GM19239 (cell line): ENCODE measurements at regions not wholly inside any gene's neighbourhood (a gene's known extent, or its start where the extent isn't known, plus 50 kb on each side); places are given as distances from the start of the nearest gene placed in this dataset.
"Not testable (repeated sequence)": the region's sequence is repeated elsewhere in the genome, so short reads cannot be mapped to it uniquely, and the experiment has no call there.

Experiments used
- DNase-seq: peaks from one replicate; pipeline ENCODE4 v3.0.0; 2011; ENCODE audit warnings: low spot score; ENCODE audit not compliant: insufficient read length
- FAIRE-seq: peaks from 2 replicates; lab custom pipeline; 2011; peaks lifted over from hg19 to GRCh38; lab: Jason Lieb, UNC

DNA sequence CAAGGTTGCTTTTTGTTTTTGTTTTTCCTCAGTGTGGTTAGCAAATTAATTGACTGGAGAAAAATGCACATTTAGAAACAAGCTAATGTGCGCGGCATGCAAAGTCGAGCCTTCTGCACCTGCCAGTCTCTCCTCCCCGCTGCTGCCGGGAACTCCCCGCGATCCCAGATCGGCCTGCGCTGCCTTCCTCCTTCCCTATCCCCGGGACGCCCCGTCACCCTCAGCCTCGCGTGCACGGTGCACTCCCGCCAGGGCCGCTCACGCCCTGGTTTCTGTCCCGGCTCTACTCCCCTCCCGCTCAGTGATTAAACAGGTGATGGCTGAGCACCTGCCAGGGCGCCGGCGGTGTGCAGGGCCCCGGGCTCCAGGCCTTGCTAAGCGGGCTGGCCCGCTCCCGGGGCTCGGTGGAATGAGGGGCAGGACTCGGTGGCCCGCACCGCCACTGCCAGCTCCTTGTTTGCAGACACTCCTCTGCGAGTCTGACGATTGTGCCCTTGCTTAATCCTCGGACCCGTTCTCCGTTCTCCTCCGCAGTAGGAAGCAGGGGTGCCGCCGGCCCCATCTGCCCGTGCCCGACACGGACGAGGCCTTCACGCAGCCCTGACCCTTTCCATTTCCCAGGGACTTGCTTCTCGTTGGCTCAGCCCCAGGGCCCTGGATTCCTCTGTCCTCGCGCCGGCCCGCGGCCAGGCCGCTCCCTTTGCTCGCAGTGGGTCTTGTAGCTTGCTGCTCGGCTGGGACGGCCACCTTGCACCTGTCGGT, 143.4 kb downstream of the TRIML1 start:
- FAIRE-seq = no peak
- DNase-seq = no peak

DNA sequence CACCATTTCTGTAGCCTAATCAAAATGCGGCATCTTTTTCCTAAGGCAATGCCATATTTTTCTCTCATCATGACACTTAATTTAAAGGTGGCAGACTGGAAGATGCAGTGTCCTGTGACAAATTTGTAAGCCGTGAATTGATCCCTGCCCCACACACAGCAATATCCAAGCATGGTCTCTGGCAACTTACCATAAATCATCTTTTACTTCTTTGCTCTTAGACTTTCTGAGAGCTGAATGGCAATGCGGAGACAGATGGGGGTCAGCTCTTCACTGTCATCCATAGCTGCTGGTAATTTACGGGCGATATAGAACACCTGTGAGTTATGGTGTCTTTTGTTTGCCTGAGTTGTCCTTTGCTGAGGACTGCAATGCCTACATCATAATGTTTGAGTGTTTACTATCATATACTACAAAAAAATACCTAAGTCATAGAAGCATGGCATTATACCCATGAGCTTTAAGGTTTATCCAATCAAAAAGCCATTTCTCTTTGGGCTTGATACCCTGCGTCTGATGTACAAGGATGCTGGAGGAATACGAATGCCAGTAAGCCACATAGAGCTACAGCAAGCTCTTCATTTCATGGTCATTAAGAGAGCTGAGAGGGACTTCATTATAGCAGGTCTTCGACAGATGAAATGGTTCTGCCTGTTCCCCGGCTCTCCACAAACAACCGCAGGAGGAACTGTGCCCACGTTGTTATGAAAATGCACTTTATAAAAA, 148.1 kb downstream of the TRIML1 start:
- FAIRE-seq (no peak), DNase-seq (no peak)

DNA sequence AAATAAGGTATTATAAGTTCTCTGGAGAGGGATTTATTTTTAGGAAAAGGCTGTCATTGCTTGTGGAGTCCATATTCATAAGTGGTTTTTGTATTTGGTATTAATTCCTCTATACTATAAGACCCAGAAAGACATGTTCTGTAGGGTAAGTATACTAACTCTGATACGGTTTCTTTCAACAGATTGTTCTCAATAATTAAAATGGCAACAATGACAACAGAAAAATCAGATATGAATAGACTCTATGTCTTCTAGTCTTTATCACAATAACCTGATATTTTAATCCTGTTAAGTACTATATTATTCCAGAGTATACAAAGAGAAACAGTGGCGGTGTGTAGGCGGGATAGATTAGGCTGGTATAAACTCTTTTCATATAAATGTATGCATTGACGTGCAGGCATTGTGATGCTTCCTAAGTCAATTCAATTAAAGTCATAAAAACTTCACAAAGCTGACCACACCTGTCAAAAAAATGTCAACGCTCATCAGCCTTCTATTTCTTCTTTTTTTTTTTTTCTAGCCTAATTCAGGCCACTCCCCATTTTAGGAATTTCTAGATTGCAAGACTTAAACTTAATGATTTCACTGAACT, 150.4 kb downstream of the TRIML1 start:
- no peak for DNase-seq
- no peak for FAIRE-seq

DNA sequence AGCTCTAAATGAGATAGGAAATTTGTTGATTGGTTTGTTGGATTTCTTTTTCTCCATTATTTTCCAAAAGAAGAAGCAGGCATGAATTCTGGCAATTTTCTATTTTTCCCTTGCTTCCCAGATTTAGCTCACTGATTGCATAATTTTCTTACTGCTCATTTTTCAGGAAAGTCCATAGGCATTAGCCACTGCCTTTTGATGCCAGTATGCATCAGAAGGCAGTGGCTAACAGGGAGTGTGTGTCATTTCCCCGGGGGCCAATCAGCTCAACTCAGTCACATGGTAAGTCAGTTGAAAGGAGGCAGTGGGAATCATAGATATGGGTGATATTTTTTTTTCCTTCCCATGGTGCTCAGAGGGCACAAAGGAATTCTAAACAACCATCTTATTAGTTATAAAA, 156.7 kb downstream of the TRIML1 start:
- FAIRE-seq (no peak), DNase-seq (no peak)

DNA sequence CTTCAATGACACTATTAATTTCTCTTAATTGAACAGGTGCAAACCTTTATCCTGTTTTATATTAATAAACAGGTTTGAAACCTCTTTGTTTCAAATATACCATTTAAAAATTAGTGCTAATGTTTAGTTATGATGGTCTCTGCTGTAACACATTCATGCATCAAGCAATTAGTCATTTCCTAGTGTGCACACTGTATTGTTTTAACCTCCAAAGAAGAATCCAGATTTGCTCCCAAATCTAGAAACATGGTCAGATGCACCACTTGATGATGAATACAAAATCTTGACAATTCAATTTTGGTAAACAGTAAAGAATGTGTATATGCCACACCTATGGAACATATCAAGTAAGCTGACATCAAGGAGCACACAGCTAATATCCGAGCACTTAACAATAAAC, 157.1 kb downstream of the TRIML1 start:
- FAIRE-seq = no peak
- no peak for DNase-seq

DNA sequence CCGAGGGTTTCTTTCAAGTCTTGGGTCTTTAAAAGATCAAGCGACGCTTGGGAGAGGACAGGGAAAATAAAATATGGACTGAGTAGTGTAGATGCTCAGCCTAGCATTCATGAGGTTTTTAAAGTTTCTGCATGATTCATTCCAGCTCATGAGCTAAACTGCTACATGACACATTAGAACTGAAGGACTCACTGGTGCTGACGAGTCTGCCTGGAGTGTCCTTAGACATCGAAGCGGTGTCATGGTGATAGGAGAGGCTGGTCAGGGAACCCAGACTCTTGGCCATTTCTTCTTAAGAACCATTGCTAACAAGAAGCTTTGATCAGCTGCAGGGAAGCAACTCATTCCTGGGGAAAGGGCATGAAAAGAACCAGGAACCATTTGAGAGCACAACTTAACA, 158.6 kb downstream of the TRIML1 start:
- FAIRE-seq = no peak
- no peak for DNase-seq

DNA sequence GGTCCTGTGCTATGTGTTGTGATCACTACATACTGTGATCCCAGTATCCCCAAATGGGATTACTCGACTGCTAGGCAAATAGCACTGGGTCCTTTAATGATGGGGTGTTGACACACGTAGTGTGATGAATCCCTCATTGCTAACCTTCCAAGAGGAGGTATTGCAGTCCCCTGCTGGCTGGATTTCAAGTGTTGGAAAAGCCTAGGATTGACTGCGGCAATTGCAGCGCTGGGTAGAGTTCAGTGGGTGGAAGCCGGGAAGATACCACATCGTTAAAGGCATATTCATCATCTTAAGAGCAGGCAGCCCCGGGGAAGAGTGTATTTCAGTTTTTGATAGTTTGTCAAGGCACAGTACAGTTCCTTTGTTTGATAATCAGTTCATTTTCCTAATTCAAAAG, 159.9 kb downstream of the TRIML1 start:
- DNase-seq (no peak), FAIRE-seq (no peak)

DNA sequence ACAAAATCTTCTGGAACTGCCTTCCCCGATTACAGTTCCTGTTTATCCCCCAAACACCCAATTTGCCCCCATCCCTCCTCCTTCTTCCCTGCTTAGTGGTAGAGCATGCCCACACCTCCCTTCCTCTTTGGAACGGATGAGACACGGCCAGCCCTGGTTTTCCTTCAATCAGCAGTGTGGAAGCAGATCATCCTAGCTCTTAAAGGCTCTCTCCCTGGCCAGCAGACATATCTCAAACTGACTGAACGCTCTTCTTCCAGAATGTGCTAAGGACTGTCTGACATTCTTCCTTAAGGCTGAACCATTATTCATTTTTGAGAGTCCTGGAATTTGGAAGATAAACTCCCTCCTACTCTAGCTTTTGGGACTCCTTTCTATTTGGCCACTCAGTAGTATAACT, 161.1 kb downstream of the TRIML1 start:
- DNase-seq (no peak), FAIRE-seq (no peak)

DNA sequence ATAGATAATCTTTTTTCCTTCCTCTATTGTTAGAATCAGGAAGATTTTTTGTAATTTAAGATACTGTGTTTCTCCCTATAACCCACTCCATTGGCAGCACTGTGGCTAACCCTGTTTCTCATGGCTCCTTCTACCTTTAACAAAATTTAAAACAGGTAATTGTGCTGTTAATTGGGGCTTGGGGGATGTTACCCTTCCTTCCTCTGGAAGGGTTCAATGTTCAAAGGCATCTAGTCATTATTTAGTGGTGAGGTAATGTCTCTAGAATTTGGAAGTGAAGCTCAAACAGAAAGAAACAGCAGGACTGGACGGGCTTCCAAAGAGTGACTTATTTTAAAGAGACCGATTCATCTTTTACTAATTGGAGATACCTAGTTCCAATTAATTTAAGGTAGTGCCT, 166.4 kb downstream of the TRIML1 start:
- no peak for FAIRE-seq

DNA sequence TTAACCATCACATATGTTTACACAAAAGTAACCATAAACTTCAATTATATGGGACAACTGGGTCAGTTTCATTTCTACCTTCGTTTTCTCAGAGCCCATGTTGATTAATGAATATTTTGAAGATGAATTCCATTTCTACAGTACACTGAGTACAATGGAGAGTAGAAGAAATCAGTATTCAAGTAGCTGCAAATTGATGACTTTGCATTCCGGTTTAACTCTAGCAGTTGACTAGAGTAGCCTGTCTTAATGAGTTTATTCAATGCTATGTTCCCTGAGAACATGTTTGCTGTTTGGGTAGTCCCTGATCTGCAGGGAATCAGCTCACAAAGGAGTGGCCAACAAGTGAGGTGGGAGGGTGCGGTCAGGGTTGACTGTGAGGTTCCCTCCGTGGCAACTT, 168.3 kb downstream of the TRIML1 start:
- DNase-seq (no peak), FAIRE-seq (no peak)

More for the DNA sequence above, 166.4 kb downstream of the TRIML1 start:
- no peak for DNase-seq

DNA sequence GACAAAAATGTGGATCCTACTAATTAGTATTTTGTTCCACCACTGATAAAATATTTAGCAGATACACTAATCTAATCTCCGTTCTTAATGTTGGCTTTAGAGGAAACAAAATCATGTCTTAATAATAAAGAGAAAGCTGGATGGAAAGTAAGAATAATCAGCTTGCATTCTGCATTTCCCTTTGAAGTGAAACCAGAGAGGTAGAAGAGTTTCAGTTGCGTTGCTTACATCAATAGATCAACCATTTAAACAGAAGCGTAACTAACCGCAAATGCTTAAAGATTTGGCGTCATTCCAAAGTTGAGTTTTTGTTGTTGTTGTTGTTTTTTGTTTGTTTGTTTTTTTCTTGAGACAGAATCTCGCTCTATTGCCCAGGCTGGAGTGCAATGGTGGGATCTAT, 168.9 kb downstream of the TRIML1 start:
- DNase-seq = no peak
- FAIRE-seq = no peak

DNA sequence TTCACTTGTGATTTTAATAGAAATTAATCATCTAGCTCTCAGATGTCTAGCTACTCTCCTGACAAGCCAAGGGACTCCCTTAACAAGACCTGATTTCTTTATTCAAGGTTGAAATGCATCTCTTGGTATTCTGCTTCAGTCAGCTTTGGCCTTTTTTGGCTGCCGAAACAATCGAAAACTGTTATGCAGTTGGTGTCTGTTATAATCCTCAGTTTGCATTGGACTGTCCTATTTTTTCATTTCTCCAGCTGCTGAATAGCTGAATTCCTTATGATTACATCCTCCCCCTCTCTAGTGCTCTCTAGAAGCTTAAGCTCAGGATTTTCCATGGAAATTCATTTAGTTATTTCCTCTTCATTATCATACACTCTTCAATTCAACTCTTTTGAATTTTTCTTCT, 177.2 kb downstream of the TRIML1 start:
- FAIRE-seq (no peak), DNase-seq (no peak)

DNA sequence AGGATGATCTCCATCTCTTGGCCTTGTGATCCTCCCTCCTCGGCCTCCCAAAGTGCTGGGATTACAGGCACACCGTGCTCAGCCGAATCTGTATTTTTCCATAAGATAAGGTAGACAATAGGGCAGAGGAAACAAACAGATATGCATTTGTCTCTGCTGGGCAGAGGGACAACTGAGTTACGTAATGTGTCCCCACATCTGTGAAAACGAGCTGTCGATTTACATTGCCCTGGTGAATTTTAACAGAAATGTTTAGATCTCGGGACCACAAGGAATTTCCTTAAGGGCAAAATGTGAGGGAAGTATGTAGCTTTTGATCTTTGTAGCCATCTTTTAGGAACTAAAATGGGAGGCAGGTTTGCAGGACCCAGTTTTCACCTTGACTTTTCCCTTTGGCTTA, 189.7 kb downstream of the TRIML1 start:
- DNase-seq (no peak), FAIRE-seq (no peak)

DNA sequence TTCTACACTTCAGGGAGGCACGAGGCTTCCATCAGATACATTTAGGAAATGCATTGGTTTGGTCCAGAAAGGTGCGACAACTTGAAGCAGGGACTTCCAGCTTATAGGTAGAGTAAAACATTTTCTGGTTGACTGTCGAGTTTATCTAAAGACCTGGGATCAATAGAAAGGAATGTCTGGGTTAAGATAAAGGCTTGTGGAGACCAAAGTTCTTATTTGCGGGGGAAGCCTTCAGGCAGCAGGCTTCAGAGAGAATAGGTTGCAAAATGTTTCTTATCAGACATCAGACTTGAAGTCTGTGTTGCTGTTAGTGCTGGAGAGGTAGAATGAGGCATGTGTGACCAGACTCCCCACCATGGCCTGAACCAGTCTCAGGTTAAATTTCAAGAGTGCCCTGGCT, 190.3 kb downstream of the TRIML1 start:
- FAIRE-seq (no peak), DNase-seq (no peak)

DNA sequence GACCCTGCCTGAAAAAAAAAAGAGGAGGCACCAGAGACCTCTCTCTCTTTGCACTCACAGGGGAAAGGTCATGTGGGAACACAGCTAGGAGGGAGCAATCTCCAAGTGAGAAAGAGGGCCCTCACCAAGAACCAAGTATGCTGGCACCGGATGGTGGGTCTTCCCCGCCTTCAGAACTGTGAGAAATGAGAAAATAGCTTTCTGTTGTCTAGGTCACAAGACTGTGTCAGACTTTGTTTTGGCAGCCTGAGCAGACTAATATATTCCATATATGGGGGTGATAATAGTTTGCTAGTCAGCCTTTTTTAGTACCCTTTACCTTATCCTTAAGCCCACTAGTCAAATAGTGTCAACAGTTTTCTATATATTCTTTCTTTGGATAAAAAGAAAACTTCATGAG, 193.0 kb downstream of the TRIML1 start:
- FAIRE-seq (no peak), DNase-seq (no peak)

DNA sequence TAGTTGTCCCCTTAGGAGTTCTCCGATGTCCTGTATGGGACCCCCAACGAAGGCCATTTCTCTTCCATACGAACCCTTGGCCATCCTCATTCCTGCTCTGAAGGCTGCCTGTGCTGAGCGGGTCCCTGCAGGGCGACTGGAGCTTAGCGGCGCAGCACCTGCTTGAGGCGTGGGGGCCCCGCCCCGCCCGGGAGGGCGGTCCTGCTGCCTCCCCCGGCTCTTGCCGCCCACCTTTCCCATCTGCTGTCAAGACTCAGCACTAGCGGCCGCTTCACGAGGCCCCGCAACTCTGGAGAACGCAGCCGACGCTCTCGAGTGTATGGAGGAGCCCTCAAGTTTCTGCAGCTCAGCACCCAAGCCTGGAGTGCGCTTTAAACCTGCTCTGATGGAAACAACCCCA, 197.7 kb downstream of the TRIML1 start:
- FAIRE-seq (no peak), DNase-seq (no peak)

DNA sequence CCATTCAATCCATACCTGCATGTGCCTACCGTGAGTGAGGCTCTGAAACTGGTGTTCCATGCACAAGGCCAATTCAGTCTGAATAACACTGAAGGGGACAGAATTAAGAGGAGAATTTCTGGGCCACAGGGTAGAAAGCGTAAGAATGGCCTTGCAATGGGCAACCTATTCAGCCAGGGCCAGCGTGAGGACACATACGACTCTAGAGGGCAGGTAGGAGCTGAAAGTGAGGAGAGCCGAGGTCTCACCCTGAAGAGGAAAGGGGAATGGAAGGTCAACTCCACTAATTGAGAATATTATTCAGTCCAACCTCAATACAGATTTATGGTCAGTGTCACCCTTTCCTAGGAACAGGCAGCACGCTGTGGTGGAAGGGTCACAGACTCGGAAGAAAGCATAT, 202.2 kb downstream of the TRIML1 start:
- DNase-seq (no peak), FAIRE-seq (no peak)

DNA sequence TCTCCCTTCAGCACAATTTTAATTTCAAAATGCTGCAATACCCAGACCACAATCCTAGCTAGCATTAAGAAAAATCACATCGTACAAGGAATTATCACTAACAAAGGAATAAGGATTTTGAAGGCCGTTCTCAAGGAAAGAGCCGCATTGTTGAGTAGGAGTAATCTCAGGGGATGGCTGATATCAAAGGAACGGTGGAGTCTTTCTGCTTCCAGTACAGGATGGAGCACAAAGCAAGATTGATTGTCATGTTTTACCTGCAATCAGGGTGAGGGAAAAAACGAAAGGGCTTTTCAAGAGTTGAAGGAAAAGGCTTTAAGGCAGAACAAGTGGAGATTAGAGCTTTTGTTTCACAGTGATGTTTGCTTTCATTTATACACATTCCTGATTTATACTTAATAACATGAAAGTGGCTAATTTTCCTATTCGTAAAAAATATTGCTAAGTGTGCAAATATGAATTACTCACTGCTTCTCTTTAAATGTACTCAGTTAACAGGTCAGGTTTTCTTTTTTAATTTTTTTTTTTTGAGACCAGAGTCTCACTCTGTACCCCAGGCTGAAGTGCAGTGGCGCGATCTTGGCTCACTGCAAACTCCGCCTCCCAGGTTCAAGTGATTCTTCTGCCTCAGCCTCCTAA, 207.0 kb downstream of the TRIML1 start:
- FAIRE-seq (no peak), DNase-seq (no peak)

DNA sequence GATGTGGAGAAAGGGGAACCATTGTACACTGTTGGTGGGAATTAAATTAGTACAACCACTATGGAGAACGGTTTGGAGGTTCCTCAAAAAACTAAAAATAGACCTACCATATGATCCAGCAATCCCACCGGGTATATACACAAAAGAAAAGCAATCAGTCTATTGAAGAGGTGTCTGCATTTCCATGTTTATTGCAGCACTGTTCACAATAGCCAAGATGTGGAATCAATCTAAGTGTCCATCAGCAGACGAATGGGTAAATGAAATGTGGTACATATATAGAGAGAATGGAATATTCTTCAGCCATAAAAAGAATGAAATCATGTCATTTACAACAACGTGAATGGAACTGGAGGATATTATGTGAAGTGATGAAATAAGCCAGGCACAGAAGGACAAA, 208.1 kb downstream of the TRIML1 start:
- DNase-seq = no peak
- no peak for FAIRE-seq

DNA sequence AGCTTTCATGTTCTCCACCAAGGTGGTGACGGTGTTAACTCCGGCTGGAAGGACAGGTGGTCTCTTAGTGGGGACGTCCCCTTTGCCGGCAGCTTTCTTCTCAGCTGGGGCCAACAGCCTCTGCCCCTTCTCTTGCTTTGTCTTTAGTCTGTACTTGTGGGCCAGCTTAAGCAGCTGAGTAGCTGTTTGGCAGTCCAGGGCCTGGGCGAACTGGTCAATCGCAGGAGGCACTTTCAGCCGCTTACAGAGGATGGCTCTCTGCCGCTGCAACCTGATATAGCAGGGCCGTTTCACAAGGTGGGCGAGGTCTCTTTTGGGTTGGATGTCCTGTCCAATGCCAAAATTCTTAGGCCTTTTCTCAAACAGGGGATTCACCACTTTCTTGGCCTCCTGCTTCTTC, 210.3 kb downstream of the TRIML1 start:
- FAIRE-seq, DNase-seq: not testable (repeated sequence)

DNA sequence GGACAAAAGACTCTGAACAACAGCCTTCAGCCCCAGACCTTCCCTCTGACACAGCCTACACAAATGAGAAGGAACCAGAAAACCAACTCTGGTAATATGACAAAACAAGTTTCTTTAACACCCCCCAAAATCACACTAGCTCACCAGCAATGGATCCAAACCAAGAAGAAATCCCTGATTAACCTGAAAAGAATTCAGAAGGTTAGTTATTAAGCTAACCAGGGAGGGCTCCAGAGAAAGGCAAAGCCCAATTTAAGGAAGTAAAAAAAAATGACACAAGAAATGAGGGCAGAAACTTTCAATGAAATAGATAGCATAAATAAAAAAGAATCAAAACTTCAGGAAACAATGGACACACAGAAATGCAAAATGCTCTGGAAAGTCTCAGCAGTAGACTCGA, 224.0 kb downstream of the TRIML1 start:
- FAIRE-seq = no peak
- DNase-seq = no peak
